ENCODE measurements at regions not wholly inside any gene's neighbourhood (a gene's known extent, or its start where the extent isn't known, plus 50 kb on each side); places are given as distances from the start of the nearest gene placed in this dataset.

DNA sequence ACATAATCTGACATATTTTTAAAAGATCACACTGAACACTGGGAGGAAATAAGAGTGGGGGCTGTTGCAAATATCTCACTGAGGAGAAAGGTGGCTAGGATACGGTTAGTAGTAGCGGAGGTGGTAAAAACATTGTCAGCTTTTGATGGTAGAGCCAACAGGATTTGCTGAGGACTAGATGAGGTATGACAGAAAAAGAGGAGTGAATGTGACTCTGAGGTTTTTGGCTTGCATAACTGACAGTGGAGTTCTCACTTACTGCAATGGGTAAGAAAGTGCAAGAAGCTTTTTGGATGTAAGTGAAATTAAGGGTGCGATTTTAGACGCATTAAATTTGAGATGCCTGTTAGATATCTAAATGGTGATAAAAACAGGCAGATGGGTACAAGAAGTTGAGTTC lies 102.0 kb upstream of the MBL2 start:
- no peak for TF ChIP-seq CTCF (IDR thresholded peaks at IDR 0.05; ENCODE audit: low read depth, low read length, missing control alignments)
- no peak overlapping the region for H3K4me3 ChIP-seq (ENCODE audit: low read depth, low read length)
- DNase-seq (ENCODE audit: low read depth) = no peak

GRCh38 chr10:52871191-52871843 lies 98.7 kb upstream of the MBL2 start:
- no peak for TF ChIP-seq CTCF (IDR thresholded peaks at IDR 0.05; ENCODE audit: low read depth, low read length, missing control alignments)
- H3K4me3 ChIP-seq (ENCODE audit: low read depth, low read length) = no peak overlapping the region
- no peak for DNase-seq (ENCODE audit: low read depth)

GRCh38 chr10:52870562-52870961 lies 98.0 kb upstream of the MBL2 start:
- TF ChIP-seq CTCF (IDR thresholded peaks at IDR 0.05; ENCODE audit: low read depth, low read length, missing control alignments) = no peak
- H3K4me3 ChIP-seq (ENCODE audit: low read depth, low read length) = no peak overlapping the region
- DNase-seq (ENCODE audit: low read depth) = no peak

DNA sequence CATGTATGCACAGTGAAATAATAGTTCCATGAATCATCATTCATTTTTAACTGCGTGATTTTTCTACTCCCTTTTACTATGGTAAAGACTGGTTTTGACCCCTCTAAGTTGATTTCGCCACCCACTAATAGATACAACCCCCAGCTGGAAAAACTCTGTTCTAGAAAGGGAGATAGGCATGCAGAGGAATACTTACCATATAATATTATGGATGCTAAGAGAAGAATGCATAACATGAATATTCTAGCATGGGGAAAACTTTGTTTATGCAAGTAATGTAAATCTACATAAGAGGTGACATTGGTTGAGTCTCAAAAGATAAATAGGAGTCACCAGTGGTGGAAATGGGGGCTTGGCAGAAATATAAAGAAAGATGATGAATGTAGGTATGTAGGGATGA lies 97.3 kb upstream of the MBL2 start:
- no peak for TF ChIP-seq CTCF (IDR thresholded peaks at IDR 0.05; ENCODE audit: low read depth, low read length, missing control alignments)
- DNase-seq (ENCODE audit: low read depth) = no peak
- no peak overlapping the region for H3K4me3 ChIP-seq (ENCODE audit: low read depth, low read length)

GRCh38 chr10:52865213-52865612 lies 92.6 kb upstream of the MBL2 start:
- no peak for TF ChIP-seq CTCF (IDR thresholded peaks at IDR 0.05; ENCODE audit: low read depth, low read length, missing control alignments)

DNA sequence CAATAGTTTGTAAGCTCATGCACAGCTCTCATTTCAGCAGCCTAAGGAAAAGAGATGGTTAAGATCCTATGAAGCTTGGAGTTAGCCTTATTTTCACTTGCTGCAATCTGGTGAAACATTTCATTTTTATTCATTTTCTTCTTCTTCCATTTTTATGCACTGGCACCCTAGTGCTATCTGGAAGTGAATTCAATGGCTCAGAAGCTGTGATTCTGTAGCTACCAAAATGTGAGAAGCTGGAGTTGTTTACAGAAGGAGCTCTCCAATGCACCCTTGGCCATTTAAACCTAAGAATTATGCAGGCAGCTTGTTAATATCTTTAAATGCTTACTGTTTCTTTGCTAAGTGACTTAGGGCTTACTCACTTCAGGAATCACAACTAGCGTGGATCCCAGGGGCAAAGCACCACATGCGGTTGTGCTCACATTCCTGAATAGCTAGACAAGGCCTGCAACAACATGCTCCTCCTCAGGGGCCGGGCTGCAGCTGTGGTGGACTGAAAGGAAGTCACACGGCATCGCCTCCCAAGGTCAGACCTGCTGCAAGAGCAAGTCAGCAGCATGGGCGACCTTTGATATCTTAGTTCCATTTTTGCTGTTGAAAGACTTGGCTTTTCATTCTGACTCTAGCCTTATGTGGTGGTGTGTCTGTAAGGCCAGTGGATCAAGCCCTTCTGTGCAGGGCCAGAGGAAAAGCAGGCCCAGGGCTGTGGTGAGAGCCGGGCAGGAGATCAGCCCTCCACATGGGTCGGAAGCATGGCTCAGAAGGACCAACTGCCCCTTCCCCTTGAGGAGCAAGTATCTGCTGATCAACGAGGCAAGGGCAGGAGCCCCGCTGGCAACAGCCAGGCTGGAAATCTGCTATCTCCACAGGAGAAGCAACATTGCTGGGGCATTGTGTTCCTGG lies 91.9 kb upstream of the MBL2 start:
- no peak overlapping the region for H3K4me3 ChIP-seq (ENCODE audit: low read depth, low read length)
- DNase-seq (ENCODE audit: low read depth) = no peak
- TF ChIP-seq CTCF (IDR thresholded peaks at IDR 0.05; ENCODE audit: low read depth, low read length, missing control alignments) = no peak

More at GRCh38 chr10:52865213-52865612, 92.6 kb upstream of the MBL2 start:
- no peak overlapping the region for H3K4me3 ChIP-seq (ENCODE audit: low read depth, low read length)
- DNase-seq (ENCODE audit: low read depth) = no peak

Measured in GM12864 (cell line).